GM23248 (cell line): ENCODE measurements at regions not wholly inside any gene's neighbourhood (a gene's known extent, or its start where the extent isn't known, plus 50 kb on each side); places are given as distances from the start of the nearest gene placed in this dataset.
"Not testable (repeated sequence)": the region's sequence is repeated elsewhere in the genome, so short reads cannot be mapped to it uniquely, and the experiment has no call there.

Experiments used
- DNase-seq: peaks from one replicate; pipeline ENCODE4 v3.0.0-alpha.2; 2015
- H2AFZ ChIP-seq: fragments of 200-600 bp; sonication (generic); 2 replicates; pipeline ENCODE4 v1.6.1; 2016; ENCODE audit warnings: antibody characterized with exemption
- H3F3A ChIP-seq: fragments of 200-600 bp; sonication (generic); 2 replicates; pipeline ENCODE4 v1.6.1; 2016; ENCODE audit warnings: mild to moderate bottlenecking, antibody characterized with exemption, mixed run types; ENCODE audit not compliant: insufficient read depth
- H3K27ac ChIP-seq: fragments of 200-600 bp; sonication (generic); 2 replicates; pipeline ENCODE4 v1.5.1; 2016; ENCODE audit warnings: mild to moderate bottlenecking
- H3K27me3 ChIP-seq: fragments of 200-600 bp; sonication (generic); replicated peaks from 2 replicates; pipeline ENCODE4 v1.6.1; 2016; ENCODE audit warnings: mild to moderate bottlenecking; ENCODE audit not compliant: insufficient read depth
- H3K36me3 ChIP-seq: fragments of 200-600 bp; sonication (generic); 2 replicates; pipeline ENCODE4 v1.6.1; 2016; ENCODE audit warnings: low read depth, mild to moderate bottlenecking
- H3K4me1 ChIP-seq: fragments of 200-600 bp; sonication (generic); 2 replicates; pipeline ENCODE4 v1.6.1; 2016; ENCODE audit warnings: mild to moderate bottlenecking; ENCODE audit not compliant: insufficient read depth
- H3K4me2 ChIP-seq: fragments of 200-600 bp; sonication (generic); one replicate; pipeline ENCODE4 v1.6.1; 2016; ENCODE audit warnings: mild to moderate bottlenecking; ENCODE audit not compliant: unreplicated experiment
- H3K4me3 ChIP-seq: fragments of 200-600 bp; sonication (generic); 2 replicates; pipeline ENCODE4 v1.5.1; 2016; ENCODE audit warnings: mild to moderate bottlenecking
- H3K79me2 ChIP-seq: fragments of 200-600 bp; sonication (generic); 2 replicates; pipeline ENCODE4 v1.6.1; 2016; ENCODE audit warnings: mild to moderate bottlenecking; ENCODE audit not compliant: insufficient read depth
- H3K9ac ChIP-seq: fragments of 200-600 bp; sonication (generic); 2 replicates; pipeline ENCODE4 v1.6.1; 2016; ENCODE audit warnings: mild to moderate bottlenecking
- H3K9me2 ChIP-seq: fragments of 200-600 bp; sonication (generic); 2 replicates; pipeline ENCODE4 v1.6.1; 2016; ENCODE audit warnings: mixed run types, mild to moderate bottlenecking, moderate library complexity; ENCODE audit not compliant: insufficient read depth
- H3K9me3 ChIP-seq: fragments of 200-600 bp; sonication (generic); one replicate; pipeline ENCODE4 v1.6.1; 2017; ENCODE audit warnings: low read depth
- H4K20me1 ChIP-seq: fragments of 200-600 bp; sonication (generic); 2 replicates; pipeline ENCODE4 v1.6.0; 2016; ENCODE audit not compliant: insufficient read depth
- EZH2 ChIP-seq: fragments of 200-600 bp; sonication (generic); IDR thresholded peaks from 2 replicates; pipeline ENCODE4 v1.6.1; 2018; ENCODE audit warnings: antibody characterized with exemption, mild to moderate bottlenecking; ENCODE audit not compliant: insufficient read depth, poor library complexity, severe bottlenecking
- EZH2phosphoT487 ChIP-seq: fragments of 200-600 bp; sonication (generic); IDR thresholded peaks from 2 replicates; pipeline ENCODE4 v1.6.1; 2018; ENCODE audit warnings: antibody characterized with exemption, moderate library complexity, mild to moderate bottlenecking, low read depth; ENCODE audit not compliant: insufficient read depth
- whole genome bisulfite sequencing, 2 experiments: methylation state at CpG; one replicate each; pipeline ENCODE4 v1.1.6; 2015 to 2017; ENCODE audit warnings: low lambda C conversion rate in 2 of 2, low coverage in 1 of 2; ENCODE audit errors: missing lambda C conversion rate in 2 of 2; 5-methylcytosine and 5-hydroxymethylcytosine counted together
- in situ Hi-C: fragments of 300-500 bp; cut with MboI; formaldehyde crosslinking; loops from 2 replicates; pipeline ENCODE4 v1.15.0; 2020

GRCh38 chr22:27609451-27609888 is 192.1 kb downstream of the MN1 start:
- WGBS, 2 experiments, result 54 to 64% methylated on average over 12 to 18 of the region's 18 CpGs
- Histone ChIP-seq H3K9me3 (no peaks in the 10 kb centered on the region), H3K27ac (no peak overlapping the region), H3K36me3 (no peaks in the 10 kb centered on the region), H3K9ac (no peak overlapping the region), H3K27me3 (peaks cover 4% of the 10 kb centered on the region), H3K4me2 (no peak overlapping the region), H3K4me3 (no peak overlapping the region), H3K4me1 (no peaks in the 10 kb centered on the region), H3K9me2 (no peaks in the 10 kb centered on the region), H4K20me1 (no peaks in the 10 kb centered on the region), H3F3A (no peaks in the 10 kb centered on the region), H2AFZ (no peak overlapping the region), H3K79me2 (no peaks in the 10 kb centered on the region)
- no peak for DNase-seq
- TF ChIP-seq EZH2, result no peak
- TF ChIP-seq EZH2phosphoT487, result no peak
- in situ Hi-C loops, result no loop called here

GRCh38 chr22:27610164-27610563 is 191.4 kb downstream of the MN1 start:
- H3K9me3 ChIP-seq, H3K27me3 ChIP-seq: not testable (repeated sequence)
- WGBS, 2 experiments, result 64 to 80% methylated on average over 2 to 4 of the region's 4 CpGs

GRCh38 chr22:27610863-27611786 is 190.4 kb downstream of the MN1 start:
- Histone ChIP-seq H3K27me3 (peaks cover 9% of the 10 kb centered on the region), H2AFZ (no peak overlapping the region), H3K4me3 (no peak overlapping the region), H3K4me1 (no peaks in the 10 kb centered on the region), H3K9me3 (no peaks in the 10 kb centered on the region), H3K79me2 (no peaks in the 10 kb centered on the region), H3K27ac (no peak overlapping the region), H3K9ac (no peak overlapping the region), H4K20me1 (no peaks in the 10 kb centered on the region), H3F3A (no peaks in the 10 kb centered on the region), H3K4me2 (no peak overlapping the region), H3K36me3 (no peaks in the 10 kb centered on the region), H3K9me2 (no peaks in the 10 kb centered on the region)
- TF ChIP-seq EZH2, result no peak
- WGBS, 2 experiments, result 89 to 93% methylated on average over 23 of the region's 23 CpGs
- no peak for DNase-seq
- in situ Hi-C loops, result no loop called here

More at GRCh38 chr22:27610164-27610563, 191.4 kb downstream of the MN1 start:
- DNase-seq, H3K9ac ChIP-seq, H3K4me3 ChIP-seq, H3K4me1 ChIP-seq, H3K4me2 ChIP-seq, H3K36me3 ChIP-seq, H3K27ac ChIP-seq, in situ Hi-C loops, H2AFZ ChIP-seq, H3K9me2 ChIP-seq, H3F3A ChIP-seq, H3K79me2 ChIP-seq, H4K20me1 ChIP-seq: not testable (repeated sequence)

- no peak for DNase-seq
- in situ Hi-C loops, result no loop called here
- no peaks in the 10 kb centered on the region for H3K4me1 ChIP-seq
- 76 to 88% methylated on average over 4 to 6 of the region's 6 CpGs for WGBS, 2 experiments
- no peaks in the 10 kb centered on the region for H4K20me1 ChIP-seq
- no peaks in the 10 kb centered on the region for H3F3A ChIP-seq
- no peaks in the 10 kb centered on the region for H3K9me3 ChIP-seq
- H3K9ac ChIP-seq, result no peak overlapping the region
- H2AFZ ChIP-seq, result no peak overlapping the region
- H3K4me3 ChIP-seq, result no peak overlapping the region
- no peaks in the 10 kb centered on the region for H3K79me2 ChIP-seq
- no peak overlapping the region for H3K4me2 ChIP-seq
- no peaks in the 10 kb centered on the region for H3K9me2 ChIP-seq
- H3K27ac ChIP-seq, result no peak overlapping the region
- peaks cover 9% of the 10 kb centered on the region for H3K27me3 ChIP-seq
- no peak for TF ChIP-seq EZH2
- no peak for TF ChIP-seq EZH2phosphoT487
- no peaks in the 10 kb centered on the region for H3K36me3 ChIP-seq
Observed at GRCh38 chr22:27612115-27612514, 189.4 kb downstream of the MN1 start.
